Activated CD4-positive, alpha-beta T cell treated with anti-CD3 and anti-CD28 coated beads, Interleukin-2, amount 50 U/mL, for 4 hours (primary cell): ENCODE measurements at regions not wholly inside any gene's neighbourhood (a gene's known extent, or its start where the extent isn't known, plus 50 kb on each side); places are given as distances from the start of the nearest gene placed in this dataset.
"Not testable (repeated sequence)": the region's sequence is repeated elsewhere in the genome, so short reads cannot be mapped to it uniquely, and the experiment has no call there.

Experiments used
- DNase-seq, 2 experiments: peaks; one replicate each; pipeline ENCODE4 v3.0.0-alpha.2; 2020

- DNase-seq = not testable (repeated sequence)
Measured at GRCh38 chr14:105623178-105623577, 96.8 kb downstream of the TMEM121 start.

DNA sequence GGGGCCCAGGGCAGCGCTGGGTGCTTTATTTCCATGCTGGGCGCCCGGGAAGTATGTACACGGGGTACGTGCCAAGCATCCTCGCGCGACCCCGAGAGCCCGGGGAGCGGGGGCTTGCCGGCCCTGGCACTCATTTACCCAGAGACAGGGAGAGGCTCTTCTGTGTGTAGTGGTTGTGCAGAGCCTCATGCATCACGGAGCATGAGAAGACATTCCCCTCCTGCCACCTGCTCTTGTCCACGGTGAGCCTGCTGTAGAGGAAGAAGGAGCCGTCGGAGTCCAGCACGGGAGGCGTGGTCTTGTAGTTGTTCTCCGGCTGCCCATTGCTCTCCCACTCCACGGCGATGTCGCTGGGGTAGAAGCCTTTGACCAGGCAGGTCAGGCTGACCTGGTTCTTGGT is 98.0 kb downstream of the TMEM121 start:
- not testable (repeated sequence) for DNase-seq

DNA sequence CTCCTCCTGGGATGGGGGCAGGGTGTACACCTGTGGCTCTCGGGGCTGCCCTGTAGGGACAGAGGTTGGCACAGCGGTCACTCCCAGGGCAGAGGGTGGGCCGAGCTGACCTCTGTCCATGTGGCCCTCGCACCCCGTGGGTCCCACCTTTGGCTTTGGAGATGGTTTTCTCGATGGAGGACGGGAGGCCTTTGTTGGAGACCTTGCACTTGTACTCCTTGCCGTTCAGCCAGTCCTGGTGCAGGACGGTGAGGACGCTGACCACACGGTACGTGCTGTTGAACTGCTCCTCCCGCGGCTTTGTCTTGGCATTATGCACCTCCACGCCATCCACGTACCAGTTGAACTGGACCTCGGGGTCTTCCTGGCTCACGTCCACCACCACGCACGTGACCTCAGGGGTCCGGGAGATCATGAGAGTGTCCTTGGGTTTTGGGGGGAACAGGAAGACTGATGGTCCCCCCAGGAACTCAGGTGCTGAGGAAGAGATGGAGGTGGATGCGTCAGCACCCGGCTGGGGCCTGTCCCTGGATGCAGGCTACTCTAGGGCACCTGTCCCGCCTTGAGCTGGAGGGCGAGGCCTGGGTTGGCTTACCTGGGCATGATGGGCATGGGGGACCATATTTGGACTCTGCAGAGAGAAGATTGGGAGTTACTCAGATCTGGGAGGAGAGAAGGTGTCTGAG is 98.5 kb downstream of the TMEM121 start:
- not testable (repeated sequence) for DNase-seq

GRCh38 chr14:105625448-105625847 is 99.1 kb downstream of the TMEM121 start:
- DNase-seq = not testable (repeated sequence)

DNA sequence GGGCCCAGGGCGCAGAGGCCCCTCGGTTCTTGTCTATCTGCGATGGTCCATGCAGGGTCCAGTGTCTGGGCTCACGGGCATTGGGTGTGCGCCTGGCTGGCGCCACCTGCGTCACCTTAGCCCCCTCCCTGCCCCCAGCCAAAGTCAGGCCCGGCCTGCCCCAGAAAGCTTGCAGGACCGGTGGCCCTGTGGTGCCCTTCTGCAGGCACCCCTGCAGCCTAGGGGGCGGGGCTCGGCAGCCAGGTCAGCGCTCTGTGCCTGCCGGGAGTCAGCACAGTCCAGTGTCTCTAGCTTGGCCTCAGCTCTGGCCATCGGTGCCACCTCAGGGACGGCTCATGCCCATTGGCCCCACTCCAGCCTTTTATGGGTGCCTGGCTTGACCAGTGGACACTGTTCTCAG is 99.7 kb downstream of the TMEM121 start:
- not testable (repeated sequence) for DNase-seq

DNA sequence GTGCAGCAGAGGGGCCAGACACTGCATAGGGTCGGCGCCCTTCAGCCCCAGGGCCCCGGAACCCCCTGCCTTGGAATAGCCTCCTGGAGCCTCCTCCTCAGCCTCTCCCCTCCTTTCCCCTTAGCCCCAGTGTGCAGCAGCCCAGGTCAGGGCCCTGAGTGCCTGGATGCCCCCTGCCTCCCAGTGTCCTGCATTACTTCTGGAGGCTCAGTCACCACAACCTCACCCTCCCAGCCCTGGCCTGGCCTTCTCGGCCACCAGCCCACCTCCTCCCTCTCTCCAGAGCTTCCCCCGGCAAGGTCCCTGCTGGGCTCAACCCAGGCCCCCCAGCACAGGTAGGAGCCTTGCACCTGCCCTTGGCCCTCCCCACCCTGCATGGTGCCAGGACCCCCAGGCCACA is 100.3 kb downstream of the TMEM121 start:
- not testable (repeated sequence) for DNase-seq

- not testable (repeated sequence) for DNase-seq
Measured at GRCh38 chr14:105627287-105627686, 100.9 kb downstream of the TMEM121 start.

DNA sequence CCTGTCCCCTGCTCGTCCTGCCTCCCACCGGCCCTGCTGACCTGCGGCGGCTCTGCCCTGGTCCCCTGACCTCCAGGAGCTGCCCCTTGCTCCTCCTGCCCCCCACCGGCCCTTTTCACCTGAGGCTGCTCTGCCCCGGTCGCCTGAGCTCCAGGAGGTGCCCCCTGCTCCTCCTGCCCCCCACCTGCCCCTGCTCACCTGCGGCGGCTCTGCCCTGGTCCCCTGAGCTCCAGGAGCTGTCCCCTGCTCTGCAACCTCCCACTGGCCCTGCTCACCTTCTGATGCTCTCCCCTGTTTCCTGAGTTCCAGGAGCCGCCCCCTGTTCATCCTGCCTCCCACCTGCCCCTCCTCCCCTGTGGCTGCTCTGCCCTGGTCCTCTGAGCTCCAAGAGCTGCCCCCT is 101.3 kb downstream of the TMEM121 start:
- DNase-seq = no peak

DNA sequence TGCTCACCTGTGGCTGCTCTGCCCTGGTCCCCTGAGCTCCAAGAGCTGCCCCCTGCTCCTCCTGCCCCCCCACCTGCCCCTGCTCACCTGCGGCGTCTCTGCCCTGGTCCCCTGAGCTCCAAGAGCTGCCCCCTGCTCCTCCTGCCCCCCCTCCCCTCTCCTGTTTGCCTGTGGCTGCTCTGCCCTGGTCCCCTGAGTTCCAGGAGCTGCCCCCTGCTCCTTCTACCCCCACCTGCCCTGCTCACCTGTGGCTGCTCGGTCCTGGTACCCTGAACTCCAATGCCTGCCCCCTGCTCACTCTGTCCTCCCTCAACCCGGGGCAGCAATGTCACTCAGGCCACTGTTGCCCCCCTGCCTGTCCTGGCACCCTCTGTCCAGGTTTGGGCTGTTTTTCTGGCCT is 101.7 kb downstream of the TMEM121 start:
- DNase-seq = not testable (repeated sequence)

- not testable (repeated sequence) for DNase-seq
Measured at GRCh38 chr14:105628531-105629067, 102.2 kb downstream of the TMEM121 start.

- not testable (repeated sequence) for DNase-seq
Measured at GRCh38 chr14:105629091-105629885, 102.9 kb downstream of the TMEM121 start.

DNA sequence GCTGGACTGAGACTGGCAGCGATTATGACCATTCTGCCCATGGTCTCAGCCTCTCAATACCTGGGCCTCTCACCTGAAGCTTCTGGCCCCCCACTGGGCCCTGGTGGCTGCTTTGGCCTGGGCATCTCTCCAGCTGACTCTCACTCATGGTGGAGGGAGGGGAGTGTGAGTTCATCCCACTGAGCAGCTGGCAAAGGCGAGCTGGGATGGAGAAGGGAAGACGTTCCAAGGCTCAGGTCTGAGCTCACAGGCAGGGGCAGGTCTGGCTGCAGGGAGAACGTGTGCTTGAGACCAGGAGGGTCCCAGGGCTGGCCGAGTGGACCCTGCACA is 103.5 kb downstream of the TMEM121 start:
- DNase-seq = no peak

GRCh38 chr14:105630293-105630934 is 104.0 kb downstream of the TMEM121 start:
- not testable (repeated sequence) for DNase-seq

GRCh38 chr14:105630935-105631779 is 104.8 kb downstream of the TMEM121 start:
- not testable (repeated sequence) for DNase-seq

DNA sequence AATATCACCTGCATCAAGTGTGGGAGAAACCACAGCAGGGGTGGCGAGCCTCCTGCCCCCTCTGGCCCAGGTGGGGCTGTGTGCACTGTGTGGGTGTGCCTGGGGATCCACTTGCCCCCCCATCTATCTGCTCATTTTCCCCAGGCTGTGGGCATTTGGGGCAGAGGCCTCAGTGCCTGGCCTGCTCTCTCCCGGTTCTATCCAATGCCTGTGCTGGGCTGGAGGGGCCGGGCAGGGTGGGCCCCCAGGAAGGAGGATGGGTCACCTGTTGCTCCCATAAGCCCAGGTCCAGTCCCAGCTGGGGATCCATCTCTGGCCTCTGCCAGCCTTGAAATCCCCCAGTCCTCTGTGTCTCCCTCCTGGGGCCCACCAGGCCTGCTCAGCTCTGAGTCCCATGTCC is 105.6 kb downstream of the TMEM121 start:
- DNase-seq = no peak

- DNase-seq = not testable (repeated sequence)
Measured at GRCh38 chr14:105633596-105633995, 107.2 kb downstream of the TMEM121 start.

DNA sequence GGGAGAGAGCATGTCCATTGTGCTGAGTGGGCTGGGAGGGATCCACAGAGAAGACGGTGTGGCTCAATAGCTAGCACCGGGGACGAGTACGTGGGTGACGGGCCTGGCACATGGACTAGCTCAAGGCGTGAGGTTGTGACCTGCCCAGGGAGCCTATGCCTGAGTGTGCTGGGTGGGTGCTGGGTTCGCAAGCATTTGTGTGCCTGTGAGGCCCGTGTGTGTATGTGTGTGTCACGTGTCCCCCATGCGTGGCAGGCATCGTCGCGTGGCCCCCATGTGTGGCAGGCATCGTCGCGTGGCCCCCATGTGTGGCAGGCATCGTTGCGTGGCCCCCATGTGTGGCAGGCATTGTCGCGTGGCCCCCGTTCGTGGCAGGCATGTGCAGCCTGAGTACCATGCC is 109.2 kb downstream of the TMEM121 start:
- no peak for DNase-seq

- DNase-seq = not testable (repeated sequence)
Measured at GRCh38 chr14:105636021-105636420, 109.6 kb downstream of the TMEM121 start.

- no peak for DNase-seq
Measured at GRCh38 chr14:105636935-105637334, 110.6 kb downstream of the TMEM121 start.

GRCh38 chr14:105637345-105637744 is 111.0 kb downstream of the TMEM121 start:
- not testable (repeated sequence) for DNase-seq

DNA sequence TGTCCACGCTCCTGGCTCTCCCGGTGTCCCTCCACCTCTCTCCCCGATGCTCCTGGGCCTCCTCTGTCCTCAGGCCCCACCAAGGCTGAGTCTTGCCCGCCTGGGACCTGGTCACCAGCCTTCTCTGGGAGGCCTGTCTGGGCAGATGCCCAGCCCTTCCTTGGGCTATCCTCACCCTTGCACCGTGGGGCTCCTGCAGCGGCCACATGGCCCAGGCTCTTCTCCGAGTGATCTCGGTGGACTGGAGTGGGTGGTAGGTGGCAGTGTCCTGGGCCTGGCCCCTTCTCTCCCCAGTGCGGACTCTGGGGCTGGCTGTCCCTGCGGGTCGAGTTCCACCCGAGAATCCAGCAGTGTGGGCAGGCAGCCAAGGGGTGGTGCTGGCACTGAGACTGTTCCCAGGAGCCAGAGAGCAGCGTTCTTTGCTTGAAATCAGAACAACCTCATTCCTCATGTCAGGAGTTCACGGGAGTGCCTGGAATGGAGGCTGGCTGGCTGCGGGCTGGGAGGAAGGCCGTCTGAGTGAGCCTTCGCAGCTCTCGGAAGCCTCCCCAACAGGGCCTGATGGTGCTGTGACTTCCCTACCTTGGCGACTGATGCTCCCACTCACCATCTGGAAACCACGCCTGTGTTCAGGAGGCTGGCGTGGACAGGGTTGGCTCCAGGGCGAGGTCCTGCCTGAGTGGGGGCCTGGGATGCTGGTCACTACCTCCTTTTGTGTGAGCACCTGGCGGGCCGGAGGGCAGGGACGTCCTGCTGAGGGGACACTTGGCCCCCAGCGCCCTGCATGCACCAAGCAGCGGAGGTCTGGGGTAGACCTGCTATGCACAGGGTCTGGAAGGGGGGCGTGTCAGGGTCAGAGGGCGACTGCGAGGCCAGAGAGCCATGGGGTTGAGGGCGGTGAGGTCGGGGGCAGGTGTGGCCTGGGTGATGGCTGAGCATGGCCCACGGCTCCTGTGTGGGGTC is 113.9 kb downstream of the TMEM121 start:
- DNase-seq = not testable (repeated sequence)
